ENCODE measurements at regions not wholly inside any gene's neighbourhood (a gene's known extent, or its start where the extent isn't known, plus 50 kb on each side); places are given as distances from the start of the nearest gene placed in this dataset.
A peak's percentile ranks its signal among the peaks of the same experiment; 100 is the strongest.

- Histone ChIP-seq H3K36me3 (ENCODE audit: control insufficient read depth, insufficient read depth, low read length) (no peaks in the 10 kb centered on the region), H3K4me2 (ENCODE audit: insufficient read depth, low read length) (no peak overlapping the region), H3K9me1 (ENCODE audit: control insufficient read depth, insufficient read depth, low read length) (no peaks in the 10 kb centered on the region), H2AFZ (ENCODE audit: low read depth, low read length) (no peak overlapping the region), H3K4me3 (no peak overlapping the region), H3K27me3 (ENCODE audit: control insufficient read depth in 2 of 2, insufficient read depth in 2 of 2, low read length in 2 of 2) (no peaks in the 10 kb centered on the region), H3K9ac (ENCODE audit: insufficient read depth in 1 of 2, low read depth in 2 of 2, low read length in 2 of 2) (no peak overlapping the region), H3K4me1 (replicated peaks in 1 of 2; ENCODE audit: control insufficient read depth in 2 of 2, insufficient read depth in 2 of 2, low read length in 2 of 2) (no peaks in the 10 kb centered on the region), H4K20me1 (replicated peaks; ENCODE audit: control insufficient read depth, insufficient read depth, low read length) (no peaks in the 10 kb centered on the region), H3K27ac (ENCODE audit: extremely low read depth, low read depth, low read length) (no peak overlapping the region), H3K9me3 (replicated peaks; ENCODE audit: control insufficient read depth, insufficient read depth, low read depth, low read length) (no peaks in the 10 kb centered on the region), H3K79me2 (ENCODE audit: control insufficient read depth, insufficient read depth, low read length) (no peaks in the 10 kb centered on the region)
- in situ Hi-C loops (cut with MboI) (no loop called here), intact Hi-C loops (cut with micrococcal nuclease) (no loop called here)
- BruUV-seq (replicated peaks), result no TSS peak
- ChIA-PET CTCF (ENCODE audit: low intra/inter-chr PET ratio) (no interaction called here), POLR2A (no interaction called here)
- WGBS (ENCODE audit: insufficient coverage, low coverage, missing lambda C conversion rate), result 0% methylated on average over 1 of the region's 1 CpG
- DNase-seq (ENCODE audit: extremely low read depth in 1 of 4, low spot score in 3 of 4) (no peak), FAIRE-seq (no peak), ATAC-seq (no peak)
- TF ChIP-seq CTCFL (IDR thresholded peaks at IDR 0.05; ENCODE audit: borderline replicate concordance, insufficient read depth, low read depth, low read length, poor library complexity, severe bottlenecking) (no peak), NFRKB (IDR thresholded peaks at IDR 0.05; ENCODE audit: low read depth) (no peak), NEUROD1 (IDR thresholded peaks at IDR 0.05; ENCODE audit: borderline replicate concordance, low read depth, low read length, partially characterized antibody) (no peak), ZNF316 (IDR thresholded peaks at IDR 0.05) (peak; percentile 42; the same call in 1 of the 2 replicates), FOXA3 (CRISPR knock-in tag; conservative IDR thresholded peaks at IDR 0.05 in 1 of 2, IDR thresholded peaks at IDR 0.05 in 1 of 2) (no peak), THRAP3 (IDR thresholded peaks at IDR 0.05; ENCODE audit: borderline replicate concordance) (no peak), MAFF (IDR thresholded peaks at IDR 0.05; ENCODE audit: low read length) (peak; percentile 11; the same call in 1 of the 2 replicates), ZFX (CRISPR knock-in tag; IDR thresholded peaks at IDR 0.05) (no peak), ZNF79 (CRISPR knock-in tag; IDR thresholded peaks at IDR 0.05; ENCODE audit: low read depth) (no peak)
These were observed 1229.2 kb upstream of the CADM2 start for GRCh38 chr3:83729576-83729975.

Data from K562 (cell line).